H1 (cell line): ENCODE measurements at regions not wholly inside any gene's neighbourhood (a gene's known extent, or its start where the extent isn't known, plus 50 kb on each side); places are given as distances from the start of the nearest gene placed in this dataset.

ENCODE experiments used
- CTCF ChIA-PET: fragments of 300-600 bp; sonication (Branson Sonifier 250); formaldehyde crosslinking; loops from one replicate; lab custom pipeline; 2021; ENCODE audit not compliant: partially characterized antibody; lab: Charles Lee
- POLR2A ChIA-PET: fragments of 300-600 bp; sonication (Branson Sonifier 250); formaldehyde crosslinking; loops from one replicate; lab custom pipeline; 2021; ENCODE audit warnings: inconsistent platforms; ENCODE audit not compliant: partially characterized antibody; lab: Charles Lee
- DNase-seq, 2 experiments: peaks; one replicate each; pipeline versions ENCODE4 v3.0.0 to v3.0.0-alpha.2; 2010 to 2022; ENCODE audit warnings: low spot score in 2 of 2, low read depth in 1 of 2, mixed read lengths in 1 of 2
- FAIRE-seq: peaks from 2 replicates; lab custom pipeline; 2011; peaks lifted over from hg19 to GRCh38; lab: Jason Lieb, UNC
- H2AFZ ChIP-seq: 2 replicates; pipeline ENCODE4 v1.8.1; 2012; ENCODE audit warnings: low read length, inconsistent platforms
- H2AK5ac ChIP-seq: 2 replicates; pipeline ENCODE4 v1.6.1; 2013; ENCODE audit warnings: low read depth, low read length
- H2BK120ac ChIP-seq: replicated peaks from 2 replicates; pipeline ENCODE3; 2013; ENCODE audit warnings: low read depth, low read length, inconsistent platforms
- H2BK12ac ChIP-seq: 2 replicates; pipeline ENCODE4 v1.6.1; 2013; ENCODE audit warnings: low read depth, low read length
- H2BK15ac ChIP-seq: 2 replicates; pipeline ENCODE4 v1.6.1; 2013; ENCODE audit warnings: low read length
- H2BK20ac ChIP-seq: 2 replicates; pipeline ENCODE4 v1.6.1; 2013; ENCODE audit warnings: low read length
- H2BK5ac ChIP-seq: 2 replicates; pipeline ENCODE4 v1.6.1; 2013; ENCODE audit warnings: low read depth, low read length
- H3K14ac ChIP-seq: 2 replicates; pipeline ENCODE4 v1.6.1; 2013; ENCODE audit warnings: inconsistent platforms; ENCODE audit not compliant: insufficient read length
- H3K18ac ChIP-seq: 2 replicates; pipeline ENCODE4 v1.6.1; 2013; ENCODE audit warnings: low read length; ENCODE audit errors: extremely low read depth
- H3K23ac ChIP-seq: 2 replicates; pipeline ENCODE4 v1.6.1; 2013; ENCODE audit warnings: inconsistent platforms; ENCODE audit not compliant: insufficient read length
- H3K23me2 ChIP-seq: 2 replicates; pipeline ENCODE4 v1.6.1; 2013; ENCODE audit warnings: low read depth, low read length
- H3K27ac ChIP-seq: 2 replicates; pipeline ENCODE4 v1.6.1; 2011; ENCODE audit warnings: low read depth, low read length, inconsistent platforms
- H3K27me3 ChIP-seq, 4 experiments: replicated peaks in 1 of 4; 1 replicate in 1 of 4; 2 replicates in 3 of 4; pipeline versions ENCODE4 v1.6.1 to v1.8.1; 2011 to 2013; ENCODE audit warnings: low read length in 3 of 4, mild to moderate bottlenecking in 3 of 4, inconsistent platforms in 2 of 4, mixed read lengths in 2 of 4, moderate library complexity in 1 of 4; ENCODE audit not compliant: control insufficient read depth in 3 of 4, insufficient read depth in 3 of 4; ENCODE audit errors: extremely low read depth in 1 of 4
- H3K36me3 ChIP-seq, 4 experiments: 2 replicates each; pipeline versions ENCODE4 v1.6.1 to v1.8.1; 2011 to 2013; ENCODE audit warnings: mild to moderate bottlenecking in 4 of 4, low read length in 3 of 4, moderate library complexity in 2 of 4, control low read depth in 1 of 4, inconsistent platforms in 1 of 4; ENCODE audit not compliant: insufficient read depth in 4 of 4, control insufficient read depth in 2 of 4
- H3K4ac ChIP-seq: replicated peaks from 2 replicates; pipeline ENCODE3; 2013; ENCODE audit warnings: low read length, low read depth, mixed read lengths, inconsistent platforms; ENCODE audit not compliant: insufficient read length
- H3K4me1 ChIP-seq, 4 experiments: replicated peaks in 1 of 4; 1 replicate in 1 of 4; 2 replicates in 3 of 4; pipeline versions ENCODE4 v1.6.1 to v1.8.1; 2011 to 2013; ENCODE audit warnings: low read length in 3 of 4, inconsistent platforms in 2 of 4, mixed read lengths in 1 of 4; ENCODE audit not compliant: insufficient read depth in 4 of 4, control insufficient read depth in 3 of 4
- H3K4me2 ChIP-seq, 2 experiments: 2 replicates each; pipeline versions ENCODE4 v1.6.1 to v1.8.1; 2011 to 2013; ENCODE audit warnings: low read depth in 2 of 2, low read length in 2 of 2, control low read depth in 1 of 2, inconsistent platforms in 1 of 2, mild to moderate bottlenecking in 1 of 2; ENCODE audit not compliant: insufficient read depth in 1 of 2
- H3K4me3 ChIP-seq, 4 experiments: fragments of 200-600, 300-600 bp in 1 of 4; sonication (generic), shearing (Covaris generic), sonication (Bioruptor Twin) in 1 of 4; 2 replicates each; pipeline versions ENCODE4 v1.5.1 to v1.8.1; 2011 to 2016; ENCODE audit warnings: low read length in 4 of 4, low read depth in 3 of 4, control low read depth in 2 of 4, inconsistent platforms in 2 of 4, mild to moderate bottlenecking in 2 of 4, mixed read lengths in 1 of 4, moderate library complexity in 1 of 4; ENCODE audit not compliant: insufficient read depth in 2 of 4; ENCODE audit errors: extremely low read depth in 1 of 4
- H3K56ac ChIP-seq: replicated peaks from 2 replicates; pipeline ENCODE3; 2013; ENCODE audit warnings: low read depth, mild to moderate bottlenecking, mixed read lengths, low read length, inconsistent platforms; ENCODE audit not compliant: insufficient read length
- H3K79me1 ChIP-seq: 2 replicates; pipeline ENCODE4 v1.6.1; 2013; ENCODE audit warnings: low read depth, low read length, control low read depth
- H3K79me2 ChIP-seq, 2 experiments: 2 replicates each; pipeline versions ENCODE4 v1.6.1 to v1.8.1; 2012 to 2013; ENCODE audit warnings: low read length in 2 of 2, mild to moderate bottlenecking in 2 of 2, inconsistent platforms in 1 of 2; ENCODE audit not compliant: insufficient read depth in 2 of 2, control insufficient read depth in 1 of 2
- H3K9ac ChIP-seq, 4 experiments: replicated peaks in 1 of 4; 1 replicate in 1 of 4; 2 replicates in 3 of 4; pipeline versions ENCODE4 v1.6.1 to v1.8.1; 2011 to 2013; ENCODE audit warnings: low read depth in 3 of 4, low read length in 3 of 4, control low read depth in 2 of 4, mild to moderate bottlenecking in 2 of 4, moderate library complexity in 2 of 4, inconsistent platforms in 1 of 4; ENCODE audit errors: extremely low read depth in 1 of 4
- H3K9me3 ChIP-seq, 2 experiments: 2 replicates each; pipeline versions ENCODE4 v1.6.1 to v1.8.1; 2012 to 2013; ENCODE audit warnings: mild to moderate bottlenecking in 2 of 2, moderate library complexity in 2 of 2, control low read depth in 1 of 2, inconsistent platforms in 1 of 2, low read depth in 1 of 2, low read length in 1 of 2, mixed read lengths in 1 of 2; ENCODE audit not compliant: insufficient read depth in 2 of 2
- H4K20me1 ChIP-seq, 2 experiments: replicated peaks in 1 of 2; 2 replicates each; pipeline versions ENCODE3 to v1.8.1; 2011 to 2013; ENCODE audit warnings: inconsistent platforms in 2 of 2, low read length in 2 of 2, mild to moderate bottlenecking in 1 of 2; ENCODE audit not compliant: insufficient read depth in 2 of 2, control insufficient read depth in 1 of 2
- H4K5ac ChIP-seq: 2 replicates; pipeline ENCODE4 v1.6.1; 2013; ENCODE audit warnings: low read length, low read depth, mixed read lengths, inconsistent platforms; ENCODE audit not compliant: insufficient read length
- H4K8ac ChIP-seq: 2 replicates; pipeline ENCODE4 v1.8.0; 2013; ENCODE audit warnings: mild to moderate bottlenecking, moderate library complexity, low read length, inconsistent platforms; ENCODE audit not compliant: insufficient read depth; ENCODE audit errors: extremely low read depth
- H4K91ac ChIP-seq: replicated peaks from 2 replicates; pipeline ENCODE3; 2013; ENCODE audit warnings: low read length, mixed read lengths, inconsistent platforms; ENCODE audit not compliant: insufficient read length
- CTBP2 ChIP-seq: IDR thresholded peaks from 2 replicates; pipeline ENCODE4 v1.7.0; 2011; ENCODE audit warnings: borderline replicate concordance, mild to moderate bottlenecking, moderate library complexity, mixed read lengths, low read length; ENCODE audit not compliant: insufficient read depth, insufficient read length
- EP300 ChIP-seq, 2 experiments: IDR thresholded peaks; 1 replicate in 1 of 2; 2 replicates in 1 of 2; pipeline ENCODE4 v1.6.1; 2011 to 2012; ENCODE audit warnings: low read depth in 2 of 2, low read length in 2 of 2, mild to moderate bottlenecking in 2 of 2, borderline replicate concordance in 1 of 2, inconsistent platforms in 1 of 2, moderate library complexity in 1 of 2
- NRF1 ChIP-seq: IDR thresholded peaks from 2 replicates; pipeline ENCODE4 v1.6.1; 2011; ENCODE audit warnings: mild to moderate bottlenecking, low read depth, low read length, improper control_type of control experiment
- SAP30 ChIP-seq: fragments of 300-600 bp; sonication (generic); IDR thresholded peaks from 2 replicates; pipeline ENCODE4 v1.7.1; 2012; ENCODE audit warnings: low read length, moderate library complexity, mild to moderate bottlenecking, inconsistent platforms; ENCODE audit not compliant: insufficient read depth, insufficient replicate concordance
- SIN3A ChIP-seq, 2 experiments: IDR thresholded peaks in 1 of 2; conservative IDR thresholded peaks in 1 of 2; 2 replicates each; pipeline ENCODE4 v1.6.1; 2011 to 2012; ENCODE audit warnings: low read length in 2 of 2, improper control_type of control experiment in 1 of 2, low read depth in 1 of 2, mild to moderate bottlenecking in 1 of 2
- SIRT6 ChIP-seq: IDR thresholded peaks from one replicate; pipeline ENCODE4 v1.7.1; 2012; ENCODE audit warnings: low read length, inconsistent platforms
- SP4 ChIP-seq: IDR thresholded peaks from 2 replicates; pipeline ENCODE4 v1.6.1; 2012; ENCODE audit warnings: low read length, inconsistent platforms
- TCF12 ChIP-seq: IDR thresholded peaks from 2 replicates; pipeline ENCODE4 v1.6.1; 2011; ENCODE audit warnings: low read depth, mild to moderate bottlenecking, low read length
- WGBS, 2 experiments: shearing (Covaris generic) in 1 of 2; methylation state at CpG; one replicate each; pipeline versions ENCODE4 v1.1.6 to v1.1.7; 2013 to 2015; ENCODE audit warnings: low lambda C conversion rate in 2 of 2, mixed read lengths in 2 of 2, inconsistent platforms in 1 of 2, low coverage in 1 of 2, missing lambda C conversion rate in 1 of 2; ENCODE audit not compliant: insufficient replicate concordance in 2 of 2, insufficient coverage in 1 of 2, insufficient read length in 1 of 2; ENCODE audit errors: extremely low coverage in 1 of 2, missing lambda C conversion rate in 1 of 2; 5-methylcytosine and 5-hydroxymethylcytosine counted together
- TF ChIP-seq, protein P1 (sequence below): IDR thresholded peaks from 2 replicates; pipeline ENCODE4 v1.6.1; 2012; ENCODE audit warnings: inconsistent platforms
- TF ChIP-seq, protein P2 (sequence below): IDR thresholded peaks from 2 replicates; pipeline ENCODE4 v1.6.1; 2012; ENCODE audit warnings: low read length, inconsistent platforms

DNA sequence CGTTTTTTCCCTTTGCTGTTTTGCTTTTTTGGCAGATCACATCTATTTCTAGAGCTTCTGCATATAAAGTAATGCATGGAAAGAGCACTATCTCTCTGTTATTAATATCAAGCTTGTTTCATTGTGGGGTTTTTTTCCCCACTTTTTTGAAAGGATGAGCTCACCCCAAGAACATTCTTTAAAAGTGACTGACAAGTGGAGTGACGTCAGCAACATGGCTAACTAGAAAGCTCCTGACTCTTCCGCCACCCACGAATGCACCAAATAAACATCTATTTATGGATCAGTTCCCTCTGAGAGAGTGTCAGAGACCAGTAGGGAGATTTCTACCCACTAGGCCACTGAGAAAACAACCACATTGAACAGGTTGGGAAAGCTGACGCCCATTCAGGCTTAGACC is 445.4 kb downstream of the GALC start:
- POLR2A ChIA-PET = no interaction called here
- Histone ChIP-seq H3K9me3 (no peaks in the 10 kb centered on the region), H3K4me2 (no peak overlapping the region), H4K5ac (no peak overlapping the region), H3K18ac (no peak overlapping the region), H3K27ac (no peak overlapping the region), H3K4ac (no peak overlapping the region), H3K9ac (no peak overlapping the region), H2AFZ (no peak overlapping the region), H2BK5ac (no peak overlapping the region), H3K23me2 (no peaks in the 10 kb centered on the region), H4K91ac (no peak overlapping the region), H3K79me2 (no peaks in the 10 kb centered on the region), H3K56ac (no peak overlapping the region), H3K4me1 (no peaks in the 10 kb centered on the region), H2BK15ac (no peak overlapping the region), H4K20me1 (no peaks in the 10 kb centered on the region), H2BK120ac (no peak overlapping the region), H2BK12ac (no peak overlapping the region), H4K8ac (no peak overlapping the region), H2AK5ac (no peak overlapping the region), H3K4me3 (no peak overlapping the region), H3K36me3 (no peaks in the 10 kb centered on the region), H2BK20ac (no peak overlapping the region), H3K23ac (no peak overlapping the region), H3K79me1 (no peaks in the 10 kb centered on the region), H3K14ac (no peak overlapping the region), H3K27me3 (no peaks in the 10 kb centered on the region)
- FAIRE-seq (no peak), DNase-seq (no peak)
- 77% methylated on average over 5 of the region's 5 CpGs; no CpG with 5 or more reads in 1 of the 2 experiments for WGBS, 2 experiments
- CTCF ChIA-PET = interaction anchor here (2.1 kb wide), 1 partner anchor 11 kb away, joined by 7 read pairs; no protein-coding TSS in a partner anchor
- TF ChIP-seq SAP30 (no peak), CTBP2 (no peak), EP300 (IDR thresholded peaks at IDR 0.05; ENCODE audit: borderline replicate concordance in 1 of 2, low read depth in 2 of 2, low read length in 2 of 2) (no peak), SIN3A (conservative IDR thresholded peaks at IDR 0.05 in 1 of 2, IDR thresholded peaks at IDR 0.05 in 1 of 2; ENCODE audit: low read depth in 1 of 2, low read length in 2 of 2) (no peak), SIRT6 (no peak), TCF12 (no peak), SP4 (no peak), NRF1 (no peak)
- TF ChIP-seq, protein P1, sequence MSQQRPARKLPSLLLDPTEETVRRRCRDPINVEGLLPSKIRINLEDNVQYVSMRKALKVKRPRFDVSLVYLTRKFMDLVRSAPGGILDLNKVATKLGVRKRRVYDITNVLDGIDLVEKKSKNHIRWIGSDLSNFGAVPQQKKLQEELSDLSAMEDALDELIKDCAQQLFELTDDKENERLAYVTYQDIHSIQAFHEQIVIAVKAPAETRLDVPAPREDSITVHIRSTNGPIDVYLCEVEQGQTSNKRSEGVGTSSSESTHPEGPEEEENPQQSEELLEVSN = no peak
- TF ChIP-seq, protein P2, sequence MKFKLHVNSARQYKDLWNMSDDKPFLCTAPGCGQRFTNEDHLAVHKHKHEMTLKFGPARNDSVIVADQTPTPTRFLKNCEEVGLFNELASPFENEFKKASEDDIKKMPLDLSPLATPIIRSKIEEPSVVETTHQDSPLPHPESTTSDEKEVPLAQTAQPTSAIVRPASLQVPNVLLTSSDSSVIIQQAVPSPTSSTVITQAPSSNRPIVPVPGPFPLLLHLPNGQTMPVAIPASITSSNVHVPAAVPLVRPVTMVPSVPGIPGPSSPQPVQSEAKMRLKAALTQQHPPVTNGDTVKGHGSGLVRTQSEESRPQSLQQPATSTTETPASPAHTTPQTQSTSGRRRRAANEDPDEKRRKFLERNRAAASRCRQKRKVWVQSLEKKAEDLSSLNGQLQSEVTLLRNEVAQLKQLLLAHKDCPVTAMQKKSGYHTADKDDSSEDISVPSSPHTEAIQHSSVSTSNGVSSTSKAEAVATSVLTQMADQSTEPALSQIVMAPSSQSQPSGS = no peak
